MCF 10A (cell line): ENCODE measurements at regions not wholly inside any gene's neighbourhood (a gene's known extent, or its start where the extent isn't known, plus 50 kb on each side); places are given as distances from the start of the nearest gene placed in this dataset.

Source experiments
- BruUV-seq: library from RNA; stranded (reverse); fragments of 400-500 nt; replicated peaks from 2 replicates; lab custom pipeline; 2021; lab: Mats Ljungman, UMichigan
- CTCF ChIA-PET: fragments of 300-600 bp; sonication (Branson Sonifier 250); formaldehyde crosslinking; extraction: SDS; loops from one replicate; lab custom pipeline; 2021; ENCODE audit warnings: antibody characterized with exemption, inconsistent platforms; lab: Yijun Ruan, JAX
- POLR2A ChIA-PET: fragments of 300-600, 350-650 bp; sonication (Branson Sonifier 250); formaldehyde crosslinking; extraction: SDS; loops from one replicate; lab custom pipeline; 2020; ENCODE audit warnings: antibody characterized with exemption, inconsistent platforms; lab: Yijun Ruan, JAX
- DNase-seq: peaks from one replicate; pipeline ENCODE4 v3.0.0-alpha.2; 2018; ENCODE audit not compliant: unreplicated experiment
- H3K27ac Mint-ChIP-seq: one replicate; pipeline ENCODE4 v1.8.0; 2022; ENCODE audit warnings: mild to moderate bottlenecking, low read depth, mixed read lengths; ENCODE audit not compliant: unreplicated experiment
- H3K27me3 Mint-ChIP-seq: one replicate; pipeline ENCODE4 v1.8.0; 2022; ENCODE audit warnings: mixed read lengths; ENCODE audit not compliant: insufficient read depth, unreplicated experiment
- H3K36me3 Mint-ChIP-seq: one replicate; pipeline ENCODE4 v1.8.0; 2022; ENCODE audit warnings: mild to moderate bottlenecking, moderate library complexity, mixed read lengths; ENCODE audit not compliant: insufficient read depth, unreplicated experiment
- H3K4me1 Mint-ChIP-seq: one replicate; pipeline ENCODE4 v1.8.0; 2022; ENCODE audit warnings: mixed read lengths; ENCODE audit not compliant: insufficient read depth, unreplicated experiment
- H3K4me3 Mint-ChIP-seq: one replicate; pipeline ENCODE4 v1.8.0; 2022; ENCODE audit warnings: mild to moderate bottlenecking, moderate library complexity, mixed read lengths; ENCODE audit not compliant: unreplicated experiment
- H3K9me3 Mint-ChIP-seq: one replicate; pipeline ENCODE4 v1.8.0; 2022; ENCODE audit warnings: mixed read lengths; ENCODE audit not compliant: unreplicated experiment
- CTCF ChIP-seq: fragments of 200-600 bp; IDR thresholded peaks from one replicate; pipeline ENCODE4 v1.8.0; 2022; ENCODE audit warnings: antibody characterized with exemption, mild to moderate bottlenecking; ENCODE audit not compliant: unreplicated experiment
- intact Hi-C: fragments of 100-400 bp; cut with micrococcal nuclease; formaldehyde crosslinking; loops from 2 replicates; pipeline ENCODE4 v1.14.1; 2022

GRCh38 chr22:44406341-44407170 lies 91.5 kb downstream of the RTL6 start:
- no peaks in the 10 kb centered on the region for H3K9me3 Mint-ChIP-seq
- ChIA-PET CTCF (interaction anchor here (0.7 kb wide), 1 partner anchor 1148 kb away, joined by 3 read pairs; no protein-coding TSS in a partner anchor), POLR2A (no interaction called here)
- DNase-seq = no peak
- peaks cover 15% of the 10 kb centered on the region for H3K27me3 Mint-ChIP-seq
- H3K4me1 Mint-ChIP-seq = no peaks in the 10 kb centered on the region
- intact Hi-C loops = no loop called here
- no TSS peak for BruUV-seq
- no peaks in the 10 kb centered on the region for H3K36me3 Mint-ChIP-seq
- H3K27ac Mint-ChIP-seq = no peak overlapping the region
- TF ChIP-seq CTCF = no peak
- no peak overlapping the region for H3K4me3 Mint-ChIP-seq

- ChIA-PET CTCF (no interaction called here), POLR2A (no interaction called here)
- H3K27ac Mint-ChIP-seq = no peak overlapping the region
- H3K36me3 Mint-ChIP-seq = no peaks in the 10 kb centered on the region
- peaks cover 22% of the 10 kb centered on the region for H3K27me3 Mint-ChIP-seq
- H3K4me3 Mint-ChIP-seq = no peak overlapping the region
- H3K9me3 Mint-ChIP-seq = no peaks in the 10 kb centered on the region
- no peak for TF ChIP-seq CTCF
- intact Hi-C loops = no loop called here
- DNase-seq = no peak
- no peaks in the 10 kb centered on the region for H3K4me1 Mint-ChIP-seq
- no TSS peak for BruUV-seq
These were observed 92.4 kb downstream of the RTL6 start for GRCh38 chr22:44405661-44406060.

DNA sequence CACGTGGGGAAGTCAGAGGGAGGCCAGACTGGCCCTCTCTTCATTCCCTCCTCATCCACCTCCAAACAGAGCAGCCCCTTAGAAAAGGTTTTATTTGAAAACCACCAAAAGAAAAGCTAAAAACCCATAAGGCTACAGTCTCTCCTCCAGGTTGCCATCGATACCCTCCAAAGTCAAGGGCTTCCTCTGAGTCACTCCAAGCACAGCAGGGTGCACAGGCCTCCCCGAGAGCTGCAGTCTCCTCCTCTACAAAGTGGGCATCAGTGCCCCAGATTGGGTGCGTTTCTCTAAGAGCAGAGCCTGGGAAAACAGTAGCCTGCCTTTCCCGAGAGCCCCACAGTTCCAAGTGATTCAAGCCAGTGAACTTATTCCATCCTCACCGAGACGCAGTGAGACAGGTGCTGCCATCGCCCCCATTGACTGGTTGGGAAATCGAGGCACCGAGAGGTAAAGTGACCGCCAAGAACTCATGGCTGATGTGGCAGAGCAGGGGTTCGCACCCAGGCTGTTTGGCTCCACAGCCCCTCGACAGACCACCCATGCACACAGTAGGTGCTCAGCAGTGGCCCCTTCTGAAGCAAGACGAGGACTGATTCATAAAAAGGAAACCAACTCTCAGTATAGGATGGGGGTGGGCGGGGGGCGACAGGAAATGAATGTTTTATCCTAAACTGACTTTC lies 91.7 kb upstream of the SHISAL1 start:
- no peak for TF ChIP-seq CTCF
- no TSS peak for BruUV-seq
- ChIA-PET CTCF (interaction anchor here (0.7 kb wide), 1 partner anchor 336 kb away, joined by 4 read pairs; no protein-coding TSS in a partner anchor), POLR2A (no interaction called here)
- intact Hi-C loops = no loop called here
- Mint-ChIP-seq H3K4me1 (no peaks in the 10 kb centered on the region), H3K36me3 (no peaks in the 10 kb centered on the region), H3K27ac (no peak overlapping the region), H3K9me3 (no peaks in the 10 kb centered on the region), H3K27me3 (peaks cover 22% of the 10 kb centered on the region), H3K4me3 (no peak overlapping the region)
- no peak for DNase-seq

DNA sequence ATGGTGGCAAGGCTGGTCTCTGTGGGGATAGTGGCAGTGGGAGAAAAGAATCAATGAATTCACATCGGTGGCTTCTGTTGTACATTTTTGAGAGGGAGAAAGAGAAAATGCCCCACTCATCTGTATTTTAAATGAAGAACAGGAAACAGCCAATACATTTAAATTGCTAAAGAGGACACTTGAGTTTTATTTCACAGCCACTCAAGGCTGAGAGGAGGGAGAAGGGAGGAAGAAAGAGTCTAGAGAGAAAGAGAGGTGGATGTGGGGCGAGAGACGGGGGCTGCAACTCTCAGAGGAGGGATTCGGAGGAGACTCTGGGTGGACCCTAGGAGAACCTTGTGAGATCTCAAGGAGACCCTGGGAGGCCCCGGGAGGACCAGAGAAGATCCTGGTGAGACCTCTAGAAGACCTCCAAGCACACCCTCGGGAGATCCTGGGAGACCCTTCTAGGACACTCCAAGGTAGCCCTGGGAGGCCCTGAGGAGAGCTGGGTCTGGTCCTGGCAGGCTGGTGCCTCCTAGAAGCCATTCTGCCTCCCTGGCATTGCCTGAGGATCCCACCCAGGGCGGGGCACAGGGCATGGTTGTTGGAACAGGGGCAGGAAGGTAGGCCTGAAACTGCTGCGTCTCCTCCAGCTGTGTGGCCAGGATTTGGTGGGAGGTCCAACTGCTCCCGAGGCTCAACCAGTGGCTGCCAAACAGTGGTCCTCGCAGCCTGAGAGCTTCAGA lies 91.0 kb upstream of the SHISAL1 start:
- BruUV-seq = no TSS peak
- Mint-ChIP-seq H3K36me3 (no peaks in the 10 kb centered on the region), H3K4me3 (no peak overlapping the region), H3K9me3 (no peaks in the 10 kb centered on the region), H3K4me1 (no peaks in the 10 kb centered on the region), H3K27ac (no peak overlapping the region), H3K27me3 (peaks cover 22% of the 10 kb centered on the region)
- ChIA-PET CTCF (no interaction called here), POLR2A (no interaction called here)
- DNase-seq = no peak
- TF ChIP-seq CTCF = no peak
- intact Hi-C loops = no loop called here
